ENCODE measurements at regions not wholly inside any gene's neighbourhood (a gene's known extent, or its start where the extent isn't known, plus 50 kb on each side); places are given as distances from the start of the nearest gene placed in this dataset.

- no peak for DNase-seq
Measured at GRCh38 chr2:129730979-129731378, 248.5 kb upstream of the RAB6C start.

GRCh38 chr2:129731907-129732629, 247.4 kb upstream of the RAB6C start:
- DNase-seq = no peak

- DNase-seq = no peak
Measured at GRCh38 chr2:129732630-129733026, 246.8 kb upstream of the RAB6C start.

- DNase-seq = no peak
Measured at GRCh38 chr2:129733041-129733440, 246.4 kb upstream of the RAB6C start.

GRCh38 chr2:129733579-129733978, 245.9 kb upstream of the RAB6C start:
- no peak for DNase-seq

- DNase-seq = no peak
Measured at GRCh38 chr2:129734343-129735034, 245.0 kb upstream of the RAB6C start.

- no peak for DNase-seq
Measured at GRCh38 chr2:129735576-129735975, 243.9 kb upstream of the RAB6C start.

GRCh38 chr2:129737660-129738527, 241.6 kb upstream of the RAB6C start:
- no peak for DNase-seq

- no peak for DNase-seq
Measured at GRCh38 chr2:129738799-129739198, 240.7 kb upstream of the RAB6C start.

GRCh38 chr2:129740504-129740903, 239.0 kb upstream of the RAB6C start:
- DNase-seq = no peak

GRCh38 chr2:129741165-129741564, 238.3 kb upstream of the RAB6C start:
- no peak for DNase-seq

- DNase-seq = no peak
Measured at GRCh38 chr2:129741623-129742022, 237.8 kb upstream of the RAB6C start.

GRCh38 chr2:129742415-129743180, 236.9 kb upstream of the RAB6C start:
- DNase-seq = no peak

- DNase-seq = no peak
Measured at GRCh38 chr2:129744141-129744540, 235.3 kb upstream of the RAB6C start.

GRCh38 chr2:129744649-129745048, 234.8 kb upstream of the RAB6C start:
- no peak for DNase-seq

- DNase-seq = no peak
Measured at GRCh38 chr2:129747500-129748125, 231.9 kb upstream of the RAB6C start.

GRCh38 chr2:129748250-129748649, 231.2 kb upstream of the RAB6C start:
- DNase-seq = no peak

GRCh38 chr2:129748653-129749052, 230.8 kb upstream of the RAB6C start:
- no peak for DNase-seq

- no peak for DNase-seq
Measured at GRCh38 chr2:129751409-129751808, 228.1 kb upstream of the RAB6C start.

GRCh38 chr2:129752176-129752575, 227.3 kb upstream of the RAB6C start:
- DNase-seq = no peak

GRCh38 chr2:129752686-129753085, 226.8 kb upstream of the RAB6C start:
- DNase-seq = no peak

GRCh38 chr2:129753261-129753660, 226.2 kb upstream of the RAB6C start:
- no peak for DNase-seq
